HG03103 (cell line): ENCODE measurements at regions not wholly inside any gene's neighbourhood (a gene's known extent, or its start where the extent isn't known, plus 50 kb on each side); places are given as distances from the start of the nearest gene placed in this dataset.

Experiments used
- ATAC-seq: cut with Tn5 transposase; IDR thresholded peaks from one replicate; pipeline ENCODE4 v1.9.1; 2021; ENCODE audit warnings: low read depth; ENCODE audit not compliant: unreplicated experiment

GRCh38 chr2:122988395-122989221 lies 1036.5 kb upstream of the CNTNAP5 start:
- no peak for ATAC-seq

DNA sequence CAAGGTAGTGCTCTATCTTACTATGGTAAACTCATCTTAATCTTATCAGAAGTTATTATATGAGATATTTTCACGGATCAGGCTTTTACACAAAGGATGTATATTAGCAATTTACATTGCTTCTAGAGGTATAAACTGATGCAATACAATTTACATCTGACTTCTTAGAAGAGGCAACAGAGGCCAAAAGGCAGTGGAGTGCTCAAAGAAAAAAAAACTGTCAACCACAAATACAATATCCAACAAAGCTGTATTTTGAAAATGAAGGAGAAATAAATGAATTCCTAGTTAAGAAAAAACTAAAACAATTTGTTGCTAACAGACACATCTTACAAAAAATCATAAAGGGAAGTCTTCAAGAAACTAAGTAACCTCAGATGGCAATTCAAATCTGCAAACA lies 1031.5 kb upstream of the CNTNAP5 start:
- no peak for ATAC-seq

DNA sequence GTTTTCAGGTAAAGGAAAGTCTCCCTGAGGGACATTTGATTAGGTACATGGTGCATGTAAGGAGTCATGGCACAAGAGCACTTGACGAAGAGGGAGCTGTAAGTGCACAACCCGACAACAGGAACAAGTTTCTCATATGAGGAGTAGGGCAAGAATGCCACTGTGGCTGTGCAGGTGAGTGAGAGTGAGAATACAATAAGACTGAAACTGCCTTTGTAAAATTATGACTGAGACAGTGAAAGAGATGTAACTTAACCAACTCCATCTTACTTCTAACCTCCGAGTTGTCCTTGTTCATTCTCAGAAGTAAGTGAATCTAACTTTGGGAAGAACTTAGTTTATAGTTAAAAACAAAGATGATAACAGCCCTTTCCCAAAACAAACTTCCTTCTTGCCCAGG lies 1025.8 kb upstream of the CNTNAP5 start:
- ATAC-seq, result no peak

- ATAC-seq, result no peak
These were observed 1025.3 kb upstream of the CNTNAP5 start for GRCh38 chr2:122999821-123000220.

GRCh38 chr2:123002660-123003248 lies 1022.3 kb upstream of the CNTNAP5 start:
- ATAC-seq, result no peak

- ATAC-seq, result no peak
These were observed 1009.9 kb upstream of the CNTNAP5 start for GRCh38 chr2:123015186-123015585.

DNA sequence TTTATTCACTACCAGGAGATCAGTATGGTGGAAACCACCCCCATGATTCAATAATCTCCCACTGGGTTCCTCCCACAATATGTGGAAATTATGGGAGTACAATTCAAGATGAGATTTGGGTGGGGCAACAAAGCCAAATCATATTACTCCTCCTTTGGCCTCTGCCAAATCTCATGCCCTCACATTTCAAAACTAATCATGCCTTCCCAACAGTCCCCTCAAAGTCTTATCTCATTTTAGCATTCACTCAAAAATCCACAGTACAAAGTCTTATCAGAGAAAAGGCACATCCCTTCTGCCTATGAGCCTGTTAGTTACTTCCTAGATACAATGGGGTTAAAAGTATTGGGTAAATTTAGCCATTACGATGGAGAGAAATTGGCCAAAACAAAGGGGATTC lies 989.5 kb upstream of the CNTNAP5 start:
- ATAC-seq, result no peak

DNA sequence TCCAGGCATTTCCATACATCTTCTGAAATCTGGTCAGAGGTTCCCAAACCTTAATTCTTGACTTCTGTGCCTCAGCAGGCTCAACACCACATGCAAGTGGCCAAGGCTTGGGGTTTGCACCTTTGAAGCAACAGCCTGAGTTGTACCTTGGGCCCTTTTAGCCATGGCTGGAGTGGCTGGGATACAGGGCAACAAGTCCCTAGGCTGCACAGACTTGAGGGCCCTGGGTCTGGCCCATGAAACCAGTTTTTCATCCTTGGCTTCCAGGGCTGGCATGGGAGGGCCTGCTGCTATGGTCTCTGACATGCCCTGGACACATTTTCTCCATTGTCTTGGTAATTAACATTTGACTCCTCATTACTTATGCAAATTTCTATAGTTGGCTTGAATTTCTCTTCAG lies 988.8 kb upstream of the CNTNAP5 start:
- ATAC-seq, result no peak

DNA sequence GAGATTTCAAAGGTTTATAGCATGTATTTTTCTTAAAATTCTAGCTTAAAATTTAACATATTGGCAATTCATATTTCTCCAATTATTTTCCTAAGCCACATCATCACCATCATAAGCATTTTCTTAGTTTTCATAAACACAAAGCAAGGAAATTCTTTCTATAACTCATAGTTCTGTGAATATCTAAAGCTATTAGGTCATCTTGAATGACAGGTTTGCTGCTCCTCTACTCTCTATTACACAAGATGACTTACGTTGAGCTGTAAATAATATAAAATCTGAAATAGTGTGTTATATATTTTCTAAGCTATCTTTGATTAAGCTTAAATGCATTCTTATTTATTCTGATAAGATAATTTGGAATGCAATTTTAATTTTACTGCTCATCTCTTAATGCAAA lies 984.6 kb upstream of the CNTNAP5 start:
- ATAC-seq, result no peak

DNA sequence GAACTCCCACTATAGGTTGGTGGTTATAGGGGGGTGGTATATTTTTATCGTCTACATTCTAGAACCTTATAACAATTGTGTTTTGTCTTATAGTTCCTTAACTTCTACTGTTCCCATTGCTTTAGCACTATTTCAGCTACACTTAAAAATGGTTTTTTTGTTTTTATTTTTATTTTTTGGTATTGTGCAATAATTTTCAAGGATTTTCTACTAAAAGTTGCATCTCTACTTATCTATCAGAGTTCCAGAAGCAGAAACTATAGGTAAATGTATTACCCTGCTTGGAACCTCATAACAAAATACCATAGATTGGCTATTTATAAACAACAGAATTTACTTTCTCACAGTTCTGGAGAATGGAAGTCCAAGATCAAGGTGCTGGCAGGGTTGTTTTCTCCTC lies 981.6 kb upstream of the CNTNAP5 start:
- ATAC-seq, result no peak

DNA sequence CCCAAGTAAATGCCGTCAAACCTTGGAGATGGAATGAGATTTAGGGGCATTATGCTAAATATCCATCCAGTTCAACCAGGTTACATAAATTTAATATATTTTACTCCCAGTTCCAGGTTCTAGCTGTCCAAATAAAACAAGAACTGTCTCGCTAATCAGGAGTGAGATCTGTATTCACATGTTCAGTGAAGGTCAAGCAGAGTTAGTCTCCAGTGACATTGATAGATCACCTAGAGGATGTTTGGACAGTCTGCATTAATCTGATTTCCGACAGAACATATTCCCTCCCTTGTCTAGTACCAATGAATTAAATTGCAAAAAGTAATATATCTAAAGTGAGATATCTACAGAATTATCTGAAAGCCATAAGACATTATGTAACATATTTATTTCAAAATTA lies 979.4 kb upstream of the CNTNAP5 start:
- ATAC-seq, result no peak

DNA sequence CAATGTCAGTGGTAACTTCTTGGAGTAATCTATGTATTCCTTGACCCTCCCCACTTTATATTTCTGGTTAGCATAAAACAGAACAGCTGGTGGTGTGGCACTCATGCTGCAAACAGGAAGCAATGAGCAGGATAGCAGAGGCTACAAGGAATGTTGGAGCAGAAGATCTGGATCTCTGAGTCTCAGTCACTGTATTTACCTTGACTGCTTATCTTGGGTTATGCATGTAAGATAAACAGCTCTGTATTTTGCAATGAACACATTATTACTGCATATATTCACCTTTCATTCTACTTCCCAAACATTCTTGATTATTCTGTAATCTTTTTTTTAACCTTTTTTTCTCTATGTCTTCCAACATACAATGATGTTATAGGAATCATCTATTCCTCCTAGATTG lies 977.9 kb upstream of the CNTNAP5 start:
- ATAC-seq, result no peak

DNA sequence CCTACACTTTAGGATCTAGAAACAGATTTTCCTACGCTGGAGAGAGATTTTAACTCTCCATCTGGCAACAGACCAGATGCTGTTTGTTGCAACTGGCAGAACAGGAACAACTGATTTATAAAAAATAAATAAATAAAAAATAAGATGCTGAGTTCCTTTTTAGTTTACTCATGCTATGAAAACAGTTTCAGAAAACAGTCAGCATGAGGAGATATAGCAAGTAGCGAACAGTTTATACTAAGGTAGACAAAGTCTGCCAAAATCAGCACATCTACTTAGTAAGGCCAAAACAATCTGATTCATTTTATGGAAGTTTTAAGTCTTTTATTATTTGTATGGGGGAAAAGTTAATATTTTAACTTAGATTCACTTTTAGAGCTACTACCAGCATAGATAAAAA lies 974.0 kb upstream of the CNTNAP5 start:
- no peak for ATAC-seq

DNA sequence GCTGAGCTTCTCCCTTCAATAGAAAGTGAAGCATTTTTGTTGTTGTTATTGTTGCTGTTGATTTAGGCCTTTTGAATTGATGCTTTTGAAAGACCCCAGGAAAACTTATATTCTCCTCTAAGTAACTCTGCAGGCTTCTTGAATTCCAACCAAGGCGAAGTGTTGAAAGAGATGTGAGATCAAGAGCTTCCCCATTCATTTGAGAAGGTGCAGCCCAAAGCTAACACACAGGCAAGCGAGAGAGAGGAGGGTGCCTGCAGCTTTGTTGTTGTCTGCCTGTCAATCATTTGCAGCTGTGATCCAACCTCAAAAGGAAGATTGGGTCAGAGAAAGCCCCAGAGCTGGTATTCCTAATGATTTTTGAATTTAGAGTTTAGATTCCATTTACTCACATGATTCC lies 963.6 kb upstream of the CNTNAP5 start:
- ATAC-seq, result no peak

GRCh38 chr2:123073371-123073770 lies 951.7 kb upstream of the CNTNAP5 start:
- ATAC-seq, result no peak

- no peak for ATAC-seq
These were observed 951.1 kb upstream of the CNTNAP5 start for GRCh38 chr2:123073956-123074355.

GRCh38 chr2:123077101-123077500 lies 948.0 kb upstream of the CNTNAP5 start:
- ATAC-seq, result no peak

GRCh38 chr2:123080331-123080730 lies 944.8 kb upstream of the CNTNAP5 start:
- ATAC-seq, result no peak

- ATAC-seq, result no peak
These were observed 939.6 kb upstream of the CNTNAP5 start for GRCh38 chr2:123085484-123085883.

DNA sequence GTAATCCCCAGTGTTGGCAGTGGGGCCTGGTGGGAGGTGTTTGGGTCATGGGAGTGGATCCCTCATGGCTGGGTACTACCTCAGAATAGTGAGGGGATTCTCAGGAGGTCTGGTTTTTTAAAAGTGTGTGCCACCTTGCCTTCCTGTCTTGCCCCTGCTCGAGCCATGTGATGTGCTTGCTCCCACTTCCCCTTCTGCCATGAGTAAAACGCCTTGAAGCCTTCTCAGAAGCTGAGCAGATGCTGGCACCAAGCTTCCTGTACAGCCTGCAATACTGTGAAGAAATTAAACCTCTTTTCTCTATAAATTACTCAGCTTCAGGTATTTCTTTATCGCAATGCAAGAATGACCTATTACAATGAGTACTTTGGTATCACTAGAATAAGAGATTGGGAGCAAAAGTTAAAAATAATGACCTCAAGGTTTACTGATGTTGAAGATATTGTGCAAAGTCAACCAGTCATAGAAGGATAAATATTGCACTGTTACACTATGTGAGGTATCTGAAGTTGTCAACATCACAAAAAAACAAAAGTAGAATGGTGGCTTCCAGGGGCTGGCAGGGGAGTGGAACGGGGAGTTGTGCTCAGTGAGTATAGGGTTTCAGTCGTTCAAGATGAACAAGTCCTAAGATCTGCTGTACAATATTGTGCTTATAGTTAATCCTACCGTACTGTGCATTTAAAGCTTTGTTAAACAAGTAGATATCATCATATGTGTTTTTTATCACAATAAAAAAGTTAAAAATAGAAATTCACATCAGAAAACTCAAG lies 938.3 kb upstream of the CNTNAP5 start:
- no peak for ATAC-seq

GRCh38 chr2:123091471-123091870 lies 933.6 kb upstream of the CNTNAP5 start:
- no peak for ATAC-seq

- no peak for ATAC-seq
These were observed 931.9 kb upstream of the CNTNAP5 start for GRCh38 chr2:123093199-123093598.
